Cardiac fibroblast (primary cell): ENCODE measurements at regions not wholly inside any gene's neighbourhood (a gene's known extent, or its start where the extent isn't known, plus 50 kb on each side); places are given as distances from the start of the nearest gene placed in this dataset.

Source experiments
- DNase-seq, 2 donors: peaks; one replicate each; pipeline versions ENCODE4 v3.0.0 to v3.0.0-alpha.2; 2010; ENCODE audit warnings: low read depth in 2 of 2
- H3K4me3 ChIP-seq, 2 donors: replicated peaks in 1 of 2; 1 replicate in 1 of 2; 2 replicates in 1 of 2; pipeline ENCODE4 v1.5.1; 2011; ENCODE audit warnings: low read depth in 2 of 2, low read length in 2 of 2, mild to moderate bottlenecking in 2 of 2, moderate library complexity in 1 of 2
- TF ChIP-seq, protein P1 (sequence below): IDR thresholded peaks from one replicate; pipeline ENCODE4 v1.5.1; 2011; ENCODE audit warnings: low read depth, mild to moderate bottlenecking, low read length, inconsistent platforms

DNA sequence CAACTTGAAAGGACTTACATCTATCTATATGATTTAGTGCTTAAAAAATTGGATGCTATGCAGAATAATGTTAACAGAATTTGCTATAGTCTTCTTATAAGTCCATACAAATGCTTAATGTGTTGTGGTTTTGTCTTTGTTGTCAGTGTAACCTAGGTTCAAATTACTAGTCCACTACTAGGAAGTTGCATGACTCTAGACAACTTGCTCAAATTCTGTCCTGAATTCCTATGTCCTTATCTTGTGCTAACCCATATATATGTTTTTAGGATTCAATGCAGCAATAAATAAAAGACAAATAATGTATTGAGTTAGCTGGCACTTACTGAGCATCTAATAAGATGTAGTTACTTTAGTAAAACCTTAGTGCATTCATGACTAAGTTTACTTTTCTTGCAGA, 276.5 kb upstream of the KCNMB2 start:
- no peak overlapping the region for H3K4me3 ChIP-seq
- TF ChIP-seq, protein P1, sequence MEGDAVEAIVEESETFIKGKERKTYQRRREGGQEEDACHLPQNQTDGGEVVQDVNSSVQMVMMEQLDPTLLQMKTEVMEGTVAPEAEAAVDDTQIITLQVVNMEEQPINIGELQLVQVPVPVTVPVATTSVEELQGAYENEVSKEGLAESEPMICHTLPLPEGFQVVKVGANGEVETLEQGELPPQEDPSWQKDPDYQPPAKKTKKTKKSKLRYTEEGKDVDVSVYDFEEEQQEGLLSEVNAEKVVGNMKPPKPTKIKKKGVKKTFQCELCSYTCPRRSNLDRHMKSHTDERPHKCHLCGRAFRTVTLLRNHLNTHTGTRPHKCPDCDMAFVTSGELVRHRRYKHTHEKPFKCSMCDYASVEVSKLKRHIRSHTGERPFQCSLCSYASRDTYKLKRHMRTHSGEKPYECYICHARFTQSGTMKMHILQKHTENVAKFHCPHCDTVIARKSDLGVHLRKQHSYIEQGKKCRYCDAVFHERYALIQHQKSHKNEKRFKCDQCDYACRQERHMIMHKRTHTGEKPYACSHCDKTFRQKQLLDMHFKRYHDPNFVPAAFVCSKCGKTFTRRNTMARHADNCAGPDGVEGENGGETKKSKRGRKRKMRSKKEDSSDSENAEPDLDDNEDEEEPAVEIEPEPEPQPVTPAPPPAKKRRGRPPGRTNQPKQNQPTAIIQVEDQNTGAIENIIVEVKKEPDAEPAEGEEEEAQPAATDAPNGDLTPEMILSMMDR: no peak
- DNase-seq: no peak

DNA sequence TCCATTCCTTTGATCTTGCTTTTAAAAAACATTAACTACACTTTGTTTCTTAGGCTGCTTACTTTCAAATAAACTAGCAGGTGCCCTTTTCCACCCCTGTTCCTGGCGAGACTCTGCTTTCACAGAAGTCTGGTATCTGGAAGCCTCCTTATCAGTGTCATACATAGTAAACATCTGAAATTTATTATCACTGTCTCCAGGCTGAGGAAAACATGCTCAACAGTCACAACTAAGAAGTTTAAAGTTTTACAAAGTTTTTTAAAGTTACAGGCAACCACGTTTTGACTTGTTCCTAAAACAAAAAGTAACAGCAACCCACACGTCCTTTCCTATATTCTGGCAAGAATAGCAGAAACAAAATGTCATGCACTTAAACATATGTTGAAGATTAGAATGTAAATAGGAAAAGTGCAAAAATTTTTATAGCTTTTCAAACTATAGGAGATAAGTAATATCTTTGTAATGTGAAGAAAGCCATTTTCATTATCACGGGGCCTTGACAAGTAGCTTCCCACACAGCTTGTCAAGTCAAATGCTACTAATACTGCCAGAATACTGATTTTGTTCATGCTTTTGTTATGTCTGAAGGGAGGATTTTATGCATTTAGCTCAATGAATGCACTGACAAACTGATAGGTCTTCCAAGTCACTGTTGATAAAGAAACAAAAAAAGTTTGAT, 275.2 kb upstream of the KCNMB2 start:
- TF ChIP-seq, protein P1: no peak
- H3K4me3 ChIP-seq: no peak overlapping the region
- peak in 1 of 2 donors; percentile 19 for DNase-seq

DNA sequence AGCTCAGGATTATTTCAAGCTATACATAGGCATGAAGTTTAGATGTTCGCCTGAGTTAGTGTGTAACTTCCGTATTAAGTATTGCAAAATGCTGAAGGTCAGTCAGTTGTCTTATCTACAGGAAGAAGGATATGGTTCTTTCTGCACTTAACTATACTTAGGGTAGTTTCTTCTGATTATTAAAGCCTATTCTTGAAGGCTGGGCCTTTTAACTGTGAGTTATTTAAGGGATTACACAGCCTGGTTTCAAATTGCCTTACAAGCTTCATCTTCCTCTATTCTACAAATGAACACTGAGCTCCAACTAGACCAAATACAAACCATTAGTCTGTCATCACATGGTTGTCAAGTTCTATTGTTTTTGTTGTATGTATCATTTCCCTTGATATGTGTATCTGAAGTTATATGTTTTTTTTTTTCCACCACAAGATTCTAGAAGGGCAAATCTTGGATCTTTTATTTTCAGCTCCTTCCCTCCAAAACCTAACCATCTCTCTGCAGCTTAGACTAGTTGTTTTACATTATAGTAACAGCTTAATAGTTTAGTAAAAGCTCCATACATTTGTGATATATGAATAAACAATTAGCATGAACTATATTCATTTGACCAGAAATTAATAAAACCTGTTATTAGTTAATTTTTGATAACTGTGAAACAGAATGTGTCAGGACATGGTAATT, 272.9 kb upstream of the KCNMB2 start:
- TF ChIP-seq, protein P1: no peak
- peak; percentile 8 to 34 for DNase-seq
- no peak overlapping the region for H3K4me3 ChIP-seq

DNA sequence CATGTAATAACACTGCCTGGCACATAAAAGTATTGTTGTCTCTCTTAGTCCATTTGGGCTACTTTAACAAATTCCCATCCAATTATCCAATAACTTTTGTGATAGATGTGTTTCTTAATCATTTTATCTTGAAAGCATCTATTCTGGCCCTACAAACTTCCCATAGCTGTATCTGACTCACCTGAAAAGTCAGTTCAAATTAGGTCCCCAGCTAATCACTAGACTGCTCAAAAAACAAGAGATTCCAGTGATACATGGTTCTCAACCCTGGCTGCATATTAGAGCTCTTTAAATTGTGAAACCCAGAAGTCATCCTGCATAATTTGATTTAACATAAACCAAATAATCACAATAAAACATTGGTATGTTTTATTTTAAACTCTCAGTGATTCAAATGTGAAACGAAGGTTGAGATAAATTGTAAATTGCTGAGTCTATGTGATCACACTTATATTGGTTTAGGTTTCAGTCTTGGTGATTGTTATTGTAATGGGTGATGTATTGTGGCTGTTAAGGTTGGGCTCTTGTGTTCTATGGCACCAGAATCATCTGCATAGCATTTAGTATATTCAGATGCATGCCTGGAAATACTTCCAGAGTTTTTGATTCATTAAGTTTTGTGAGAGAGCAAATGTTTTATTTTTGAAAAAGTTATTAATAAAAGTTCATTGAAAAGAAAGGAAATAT, 268.9 kb upstream of the KCNMB2 start:
- H3K4me3 ChIP-seq: no peak overlapping the region
- DNase-seq: no peak
- TF ChIP-seq, protein P1: no peak

DNA sequence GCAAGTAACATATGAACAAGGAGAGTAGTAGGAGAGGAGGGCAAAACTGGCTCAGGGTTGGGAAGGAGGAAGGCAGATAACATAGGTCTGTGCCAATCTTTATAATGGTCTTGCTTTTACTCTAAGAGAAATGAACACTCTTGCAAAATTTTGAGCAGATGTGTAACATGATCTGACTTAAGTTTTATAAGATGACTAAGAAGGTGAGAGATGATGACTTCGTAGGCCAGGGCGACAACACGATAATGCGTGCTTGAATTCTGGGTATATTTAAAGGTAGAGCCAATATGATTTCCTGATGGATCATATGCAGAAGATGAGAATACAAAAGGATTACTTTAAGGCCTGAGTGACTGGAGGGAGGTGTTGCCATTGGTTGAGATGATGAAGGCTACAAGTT, 265.4 kb upstream of the KCNMB2 start:
- DNase-seq: peak in 1 of 2 donors; percentile 22
- H3K4me3 ChIP-seq: no peak overlapping the region
- TF ChIP-seq, protein P1: no peak

DNA sequence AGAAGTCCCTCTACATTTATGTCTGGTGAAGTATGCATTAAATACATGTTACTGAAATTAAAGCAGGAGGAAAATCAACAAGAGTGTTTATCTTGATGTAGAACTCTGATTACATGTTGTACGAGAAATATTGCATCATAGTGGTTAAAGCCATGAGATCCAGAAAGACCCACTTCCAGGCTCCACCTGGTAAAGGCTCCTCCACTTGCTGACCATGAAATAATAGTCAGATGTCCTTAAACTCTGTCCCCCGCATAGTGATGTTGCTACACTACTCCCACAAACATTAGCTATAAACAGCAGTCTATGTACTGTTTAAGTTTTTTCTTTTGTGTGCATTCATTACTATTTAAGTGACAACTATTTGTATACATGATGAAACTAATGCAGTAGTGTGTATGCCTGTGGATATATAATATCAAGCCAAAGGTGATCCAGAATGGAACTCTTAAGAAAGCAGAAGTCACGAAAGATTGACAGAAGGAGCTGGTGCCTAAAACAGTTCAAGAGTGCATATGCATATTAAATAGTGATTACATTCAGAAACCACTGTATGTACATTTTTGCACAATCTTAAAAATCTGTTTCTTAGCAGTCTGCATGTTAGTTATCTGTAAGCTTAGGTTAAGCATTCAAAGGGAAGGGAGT, 264.4 kb upstream of the KCNMB2 start:
- TF ChIP-seq, protein P1: no peak
- DNase-seq: no peak
- H3K4me3 ChIP-seq: no peak overlapping the region
